NCI-H2107 (cell line): ENCODE measurements at regions not wholly inside any gene's neighbourhood (a gene's known extent, or its start where the extent isn't known, plus 50 kb on each side); places are given as distances from the start of the nearest gene placed in this dataset.

Source experiments
- DNase-seq: peaks from one replicate; lab custom pipeline; 2025; lab: John Stamatoyannopoulos, UW

DNA sequence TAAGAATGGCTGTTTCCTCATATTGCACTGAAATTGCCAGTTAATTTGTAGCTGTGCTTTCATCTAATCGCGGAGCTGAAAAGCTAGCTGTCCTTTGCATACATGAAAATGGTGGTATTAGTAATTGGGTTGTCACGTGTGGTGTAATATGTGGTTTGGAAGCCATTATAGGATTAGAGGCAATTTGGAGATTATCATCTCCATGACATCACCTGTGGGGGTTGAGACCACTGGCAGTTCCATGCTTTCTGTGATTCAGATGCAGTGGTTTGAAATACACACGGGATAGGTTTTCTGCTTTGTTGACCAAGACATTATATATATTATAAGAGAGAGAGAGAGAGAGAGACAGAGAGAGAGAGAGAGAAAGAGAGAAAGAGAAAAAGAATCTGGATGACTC lies 180.8 kb downstream of the RAB11FIP2 start:
- DNase-seq = no peak

DNA sequence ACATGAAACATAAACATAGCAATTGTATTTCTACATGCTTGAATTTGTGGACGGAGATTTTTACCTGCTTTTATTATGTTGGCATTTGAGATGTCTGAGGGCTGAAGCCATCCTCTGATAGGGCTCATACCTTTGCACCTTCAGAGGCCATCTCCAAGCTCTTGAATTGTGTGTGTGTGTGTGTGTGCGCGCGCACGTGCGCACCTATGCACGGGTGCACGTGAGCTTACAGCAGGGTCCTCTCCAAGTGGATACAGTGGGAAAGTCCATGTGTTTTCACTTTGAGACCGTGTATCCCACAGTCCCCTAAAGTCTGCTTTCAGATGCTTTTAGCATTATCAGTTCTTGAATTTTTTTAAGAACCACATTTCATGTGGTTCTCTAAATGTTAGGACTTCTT lies 178.6 kb downstream of the RAB11FIP2 start:
- no peak for DNase-seq

DNA sequence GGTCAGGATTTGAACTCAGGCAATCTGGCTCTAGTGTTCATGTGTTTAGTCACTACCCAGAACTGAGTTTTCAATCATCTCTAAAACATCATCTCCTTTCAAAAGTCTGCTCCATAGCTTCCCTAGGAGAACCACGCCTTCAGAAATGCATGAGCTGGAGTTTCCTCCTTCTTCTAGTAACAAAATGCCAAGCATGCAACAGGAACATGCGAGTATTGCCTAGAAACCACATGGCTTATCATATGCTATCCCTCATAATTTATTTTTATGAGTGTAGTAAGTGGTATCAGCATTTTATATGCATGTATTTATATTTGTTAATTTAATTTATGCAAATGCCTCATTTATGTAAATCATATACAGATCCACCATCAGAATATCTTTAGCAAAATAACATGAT lies 170.9 kb downstream of the RAB11FIP2 start:
- no peak for DNase-seq

DNA sequence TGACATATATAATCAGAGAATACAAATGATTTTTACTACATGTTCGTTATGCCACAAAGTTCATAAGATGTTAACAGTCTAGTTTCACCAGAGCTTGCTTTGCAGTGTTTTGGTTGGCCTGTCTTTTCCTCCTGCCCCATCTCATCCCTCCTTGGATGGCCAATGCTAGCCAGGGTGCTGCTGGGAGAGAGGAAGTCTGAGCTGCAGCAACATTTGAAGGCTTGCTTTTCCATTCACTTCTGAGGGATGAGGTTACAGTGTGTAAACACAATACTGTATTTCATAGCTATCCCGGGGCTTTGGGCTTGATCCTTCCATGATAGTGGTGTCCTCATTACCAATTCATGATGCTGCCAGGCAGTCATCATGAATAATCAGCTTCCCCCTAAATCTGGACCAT lies 170.5 kb downstream of the RAB11FIP2 start:
- no peak for DNase-seq

DNA sequence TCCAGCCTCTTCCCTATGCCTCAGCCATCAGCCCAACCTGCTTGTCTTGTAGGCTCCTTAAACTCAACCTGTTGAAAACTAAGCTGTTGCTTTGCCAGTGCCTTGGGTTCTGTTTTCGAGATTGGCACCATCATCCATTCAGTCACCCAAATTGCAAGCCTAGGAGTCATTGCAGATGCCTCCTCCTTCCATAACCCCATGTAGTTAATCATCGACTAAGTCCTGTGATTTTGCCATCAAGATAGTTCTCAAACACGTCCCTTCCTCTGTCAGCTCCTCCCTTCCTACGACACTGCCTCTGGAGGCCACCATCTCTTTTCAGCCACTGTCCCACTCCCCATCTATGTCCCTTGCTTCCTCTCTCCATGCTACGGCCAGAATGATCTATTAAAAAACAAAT lies 168.1 kb downstream of the RAB11FIP2 start:
- DNase-seq = no peak

DNA sequence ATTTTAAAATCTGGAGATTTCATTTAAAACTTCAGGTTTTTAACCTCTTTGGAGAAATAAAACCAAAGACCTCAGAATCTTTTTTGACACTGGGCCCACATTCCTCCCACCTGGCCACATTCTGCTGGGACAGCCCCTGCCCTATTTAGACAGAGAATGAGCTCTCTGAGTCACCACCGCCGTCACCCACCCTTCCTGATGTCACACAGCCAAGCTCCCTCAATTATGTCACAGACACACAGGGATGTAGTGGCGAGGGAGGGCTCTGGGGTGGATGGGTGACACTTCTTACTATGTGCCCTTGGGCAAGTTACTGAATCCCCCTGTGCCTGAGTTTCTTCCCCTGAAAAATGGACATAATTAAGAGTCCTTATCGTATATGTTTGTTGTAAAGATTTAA lies 162.6 kb downstream of the RAB11FIP2 start:
- DNase-seq = no peak

DNA sequence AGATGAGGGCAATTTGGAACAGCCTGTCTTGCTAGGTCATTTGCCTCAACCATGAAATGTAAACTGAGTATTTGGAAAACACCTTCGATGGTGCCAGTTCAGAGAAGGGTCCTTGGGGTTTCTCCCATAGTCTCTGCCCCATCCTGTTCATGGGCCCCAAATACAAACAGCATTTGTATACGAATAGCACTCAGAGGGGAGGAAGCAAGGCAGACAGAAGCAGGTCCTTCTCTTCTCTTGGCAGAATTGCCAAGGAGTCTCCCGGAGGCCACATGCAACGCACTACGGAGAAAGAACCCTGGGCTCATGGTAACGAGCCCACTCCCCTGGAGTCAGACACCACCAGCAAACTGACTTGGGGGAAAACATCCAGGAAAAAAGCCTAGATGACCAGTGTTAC lies 162.1 kb downstream of the RAB11FIP2 start:
- DNase-seq = no peak

DNA sequence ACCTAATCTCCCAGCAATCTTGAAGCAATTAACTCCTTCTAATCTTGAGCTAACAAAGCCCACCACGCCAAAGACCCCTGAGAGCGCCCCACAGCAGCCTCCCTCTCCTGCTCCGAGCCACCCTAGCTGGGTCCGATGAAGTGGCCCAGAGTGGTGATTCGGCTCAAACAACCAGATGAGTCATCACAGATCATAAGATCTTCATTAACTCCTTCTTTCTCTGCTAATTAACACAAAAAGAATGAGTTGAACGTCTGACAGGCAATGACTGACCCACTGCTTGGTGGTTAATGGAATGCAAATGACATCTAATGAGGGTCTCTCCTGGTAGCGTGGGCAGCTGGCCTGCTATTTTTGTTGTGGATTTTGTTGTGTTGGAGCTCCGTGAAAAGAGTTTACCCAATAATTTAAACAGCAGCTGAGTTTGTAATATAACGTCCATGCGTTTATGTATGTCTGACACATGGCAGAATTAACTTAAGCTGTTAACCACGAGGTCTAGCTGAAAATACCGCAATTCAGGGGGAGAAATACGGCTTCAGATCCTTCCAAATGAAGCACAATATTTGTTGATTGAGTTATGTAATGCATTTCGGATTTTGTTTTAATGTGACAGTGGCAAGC lies 161.4 kb downstream of the RAB11FIP2 start:
- no peak for DNase-seq

DNA sequence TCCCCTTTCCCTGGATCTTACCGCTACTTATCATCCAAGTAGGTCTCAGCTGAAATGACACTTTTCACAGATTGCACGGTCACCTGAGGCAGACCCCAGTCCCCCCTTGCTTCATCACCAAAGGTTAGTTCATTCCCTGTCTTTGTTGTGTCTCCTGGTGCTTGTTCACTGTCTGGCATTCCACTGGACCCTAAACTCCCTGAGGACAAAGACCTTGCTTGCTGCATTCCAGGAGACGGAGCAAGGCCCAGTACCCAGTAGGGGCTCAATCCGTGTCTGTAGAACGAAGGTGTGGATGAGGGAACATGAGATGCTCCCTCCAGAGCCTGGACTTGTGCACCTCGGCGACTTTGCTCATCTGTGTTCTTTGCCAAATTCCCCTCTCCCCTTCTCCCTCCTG lies 160.0 kb downstream of the RAB11FIP2 start:
- DNase-seq = no peak

DNA sequence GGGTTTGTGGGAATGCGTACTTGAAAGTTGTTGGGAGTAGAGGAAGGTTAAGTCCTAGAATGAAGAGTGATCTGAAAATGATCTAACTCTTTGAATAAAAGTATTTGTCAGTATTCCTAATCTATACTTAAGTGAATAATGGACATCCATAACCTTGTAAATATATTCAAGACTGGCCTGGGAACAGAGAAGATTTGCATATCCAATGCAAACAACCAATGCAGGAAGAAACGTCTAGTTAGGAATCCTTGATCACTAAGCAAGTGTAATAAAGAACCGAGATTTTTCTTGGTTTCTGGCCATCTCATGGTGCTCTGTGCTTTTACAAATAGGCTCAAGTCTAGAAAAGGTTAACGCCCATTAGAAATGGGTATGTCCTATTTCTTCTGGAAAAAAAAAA lies 157.1 kb downstream of the RAB11FIP2 start:
- DNase-seq = no peak

DNA sequence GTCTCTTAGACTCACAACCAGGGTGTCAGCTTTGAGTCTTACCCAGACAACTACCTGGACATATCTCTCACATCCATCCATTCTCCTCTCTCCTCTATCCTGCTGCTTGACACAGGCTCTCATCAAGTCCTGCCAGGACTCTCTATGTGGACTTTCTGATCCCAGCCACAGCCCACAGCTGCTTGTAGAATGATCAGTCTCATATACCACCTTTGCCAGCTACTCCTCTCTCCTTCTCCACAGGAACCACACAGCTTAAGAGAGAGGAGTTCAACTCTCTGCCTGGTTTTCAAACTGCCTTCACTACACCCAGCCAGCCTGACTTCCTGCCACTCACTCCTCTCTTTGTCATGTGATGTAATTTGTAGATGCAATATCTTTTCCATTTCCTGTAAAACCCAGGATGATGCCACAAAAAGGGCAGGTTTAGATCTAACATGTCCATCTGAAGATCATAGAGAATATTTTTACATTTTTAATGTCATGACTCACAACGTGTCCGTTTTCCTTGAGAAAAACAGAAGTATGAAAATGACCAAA lies 154.0 kb downstream of the RAB11FIP2 start:
- no peak for DNase-seq

DNA sequence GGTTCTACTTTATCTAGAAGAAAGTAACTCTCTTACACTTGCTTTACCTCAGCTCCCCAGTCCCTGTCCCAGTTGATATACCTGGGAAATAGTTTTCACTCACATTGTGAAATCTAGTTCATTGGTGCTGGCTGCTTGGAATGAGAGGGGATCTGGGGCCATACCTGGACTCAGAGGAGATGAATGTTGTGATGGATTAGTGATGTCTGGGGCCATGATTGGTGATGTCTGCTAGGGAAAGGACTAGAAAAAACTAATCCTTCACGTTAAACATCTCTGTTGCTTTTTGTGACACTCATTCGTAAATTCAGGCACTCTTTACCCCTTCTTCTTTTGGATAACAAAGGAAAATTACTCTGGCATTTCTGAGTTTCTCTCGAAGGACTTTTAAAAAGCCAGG lies 152.4 kb downstream of the RAB11FIP2 start:
- no peak for DNase-seq

DNA sequence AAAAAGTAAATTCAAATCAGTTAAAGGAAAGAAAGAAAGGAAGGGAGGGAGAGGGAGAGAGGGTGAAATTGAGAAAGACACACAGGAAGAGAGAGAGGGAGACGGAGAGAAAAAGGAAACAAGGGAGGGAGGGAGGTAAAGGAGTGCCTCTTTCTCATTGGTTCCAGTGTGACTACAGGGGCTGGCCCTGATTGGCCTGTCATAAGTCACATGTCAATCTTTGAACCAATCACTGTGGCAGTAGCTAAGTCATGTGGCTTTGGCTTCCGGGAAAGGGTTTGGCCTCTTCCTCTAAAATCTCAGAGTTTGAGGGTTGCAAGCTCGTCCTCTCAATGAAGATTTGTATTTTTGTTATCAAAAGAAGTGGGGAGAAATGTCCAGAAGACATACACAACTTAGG lies 150.2 kb downstream of the RAB11FIP2 start:
- DNase-seq = no peak

DNA sequence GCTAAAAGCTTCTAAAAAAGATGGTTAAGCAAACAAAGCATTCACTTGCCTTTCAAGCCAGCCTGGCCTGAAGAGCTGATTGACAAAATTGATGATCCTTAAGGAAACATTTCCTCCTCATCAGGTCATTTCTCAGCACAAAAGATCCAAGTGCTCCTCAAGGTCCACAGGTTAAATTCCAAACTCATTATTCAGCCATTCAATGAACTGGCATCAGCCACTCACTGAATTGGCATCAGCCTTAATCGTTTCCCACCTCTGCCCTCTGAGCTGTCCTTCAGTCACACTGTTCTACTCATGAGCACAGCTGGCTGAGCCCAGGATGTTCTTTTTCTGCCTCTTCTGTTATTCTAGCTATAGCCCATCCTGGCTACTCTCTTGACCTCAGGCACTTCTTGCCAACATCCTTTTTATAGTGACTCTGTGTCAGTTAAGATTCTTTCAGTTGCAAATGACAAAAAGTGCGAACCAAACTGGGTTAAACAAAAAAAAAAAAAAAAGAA lies 147.5 kb downstream of the RAB11FIP2 start:
- no peak for DNase-seq

DNA sequence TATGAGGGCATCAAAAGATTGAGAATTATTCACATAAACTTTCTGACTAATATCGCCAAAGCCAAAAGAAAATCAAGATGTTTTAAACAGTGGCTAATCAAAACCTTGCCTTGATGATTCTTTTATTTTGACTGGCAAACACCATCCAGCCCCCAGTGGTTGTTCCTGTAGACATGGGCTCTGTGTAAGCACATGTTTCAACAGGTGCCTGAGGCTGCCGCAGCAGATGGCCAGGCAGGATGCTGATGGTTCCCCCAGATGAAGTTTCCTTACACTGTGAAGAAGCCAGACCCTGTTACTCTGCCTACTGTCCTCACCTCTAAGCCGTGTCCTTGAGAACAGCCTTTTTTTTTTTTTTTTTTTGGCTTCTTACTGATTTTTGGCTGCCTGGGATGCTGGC lies 146.5 kb downstream of the RAB11FIP2 start:
- no peak for DNase-seq

DNA sequence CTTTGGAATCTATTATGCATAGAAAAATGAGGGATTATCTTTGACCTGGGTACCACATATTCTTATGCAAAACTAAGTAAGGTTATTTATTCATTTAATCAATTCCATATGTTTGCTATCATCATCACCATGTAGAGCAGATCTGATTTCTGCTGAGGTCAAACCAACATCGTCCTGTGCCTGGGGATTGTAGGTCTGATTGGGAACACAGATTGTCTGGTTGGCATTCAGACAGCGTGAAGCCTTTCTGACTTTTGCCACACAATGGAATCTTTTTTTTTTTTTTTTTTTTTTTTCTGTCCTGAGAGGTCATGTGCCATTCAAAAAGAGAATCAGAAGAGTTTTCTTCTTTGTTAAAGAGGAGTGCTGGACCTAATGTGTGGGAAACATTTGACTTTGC lies 142.9 kb downstream of the RAB11FIP2 start:
- DNase-seq = no peak

DNA sequence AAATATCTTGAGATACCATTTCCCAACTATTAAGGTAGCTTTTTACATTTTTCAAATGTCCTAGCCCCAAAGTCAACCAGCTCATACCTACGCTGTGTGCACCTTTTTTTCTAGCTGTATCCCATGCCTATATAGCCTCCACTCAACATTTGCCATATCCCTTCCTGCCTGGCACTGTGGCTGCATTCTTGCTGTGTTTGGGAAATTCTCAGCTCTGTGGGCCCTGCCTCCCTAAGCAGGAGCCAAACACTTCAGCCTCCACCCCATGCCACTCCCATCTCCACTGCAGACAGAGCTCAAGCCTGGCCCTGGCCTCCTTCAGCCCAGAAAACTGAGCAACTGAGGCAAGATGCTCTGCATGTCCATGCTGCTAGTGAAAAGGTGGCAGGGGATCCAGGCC lies 141.3 kb downstream of the RAB11FIP2 start:
- DNase-seq = no peak

DNA sequence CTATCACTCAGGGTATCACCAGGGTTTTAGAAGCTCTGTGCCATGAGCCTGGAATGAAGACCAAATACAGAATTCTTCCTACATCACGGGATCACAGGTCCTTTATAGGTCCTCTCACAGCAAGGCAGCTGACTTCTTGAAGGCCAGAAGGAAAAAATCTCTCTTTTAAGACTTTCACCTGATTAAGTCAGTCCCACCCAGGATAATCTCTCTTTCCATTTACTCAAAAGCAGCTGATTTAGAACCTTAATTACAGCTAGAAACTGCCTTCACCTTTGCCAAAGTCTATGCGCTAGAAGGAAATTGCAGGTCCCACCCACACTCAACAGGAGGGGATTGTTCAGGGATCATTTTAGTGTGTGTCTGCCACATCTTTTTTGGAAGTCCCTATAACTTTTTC lies 135.1 kb downstream of the RAB11FIP2 start:
- no peak for DNase-seq

DNA sequence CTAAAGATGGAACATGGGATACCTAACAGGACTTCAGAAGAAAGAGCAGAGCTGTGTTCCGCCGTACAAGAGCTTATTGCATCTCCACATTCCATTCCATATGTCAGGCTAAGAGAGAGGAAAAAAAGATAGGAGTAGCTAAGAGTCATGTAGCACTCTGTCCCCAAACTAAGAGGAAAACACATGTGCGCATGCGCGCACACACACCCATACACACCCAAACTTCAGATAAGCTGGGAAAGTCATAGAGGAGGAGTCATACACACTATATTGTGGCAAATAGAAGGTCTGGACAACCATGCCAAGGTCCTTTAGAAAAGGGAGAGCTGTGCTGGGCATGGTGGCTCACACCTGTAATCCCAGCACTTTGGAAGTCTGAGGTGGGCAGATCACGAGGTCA lies 132.4 kb downstream of the RAB11FIP2 start:
- DNase-seq = no peak

DNA sequence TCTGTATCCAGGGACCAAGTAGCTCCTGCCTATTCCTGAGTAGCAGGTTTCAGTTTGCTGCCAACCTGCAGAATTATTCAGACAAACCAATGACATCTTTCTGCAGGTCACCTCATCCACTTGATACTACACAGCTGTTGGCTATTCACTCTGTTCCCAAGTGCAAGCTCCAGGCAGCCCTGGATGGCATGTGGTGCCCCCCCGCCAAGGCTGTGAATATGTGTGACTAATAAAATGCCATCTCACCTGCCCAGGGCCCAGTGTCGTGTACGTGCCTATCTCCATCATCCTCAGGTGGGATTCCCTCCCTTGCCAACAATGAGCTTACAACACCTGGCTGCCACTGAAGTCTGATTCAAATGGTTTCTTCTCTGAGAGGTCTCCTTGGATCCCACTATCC lies 125.8 kb downstream of the RAB11FIP2 start:
- no peak for DNase-seq

DNA sequence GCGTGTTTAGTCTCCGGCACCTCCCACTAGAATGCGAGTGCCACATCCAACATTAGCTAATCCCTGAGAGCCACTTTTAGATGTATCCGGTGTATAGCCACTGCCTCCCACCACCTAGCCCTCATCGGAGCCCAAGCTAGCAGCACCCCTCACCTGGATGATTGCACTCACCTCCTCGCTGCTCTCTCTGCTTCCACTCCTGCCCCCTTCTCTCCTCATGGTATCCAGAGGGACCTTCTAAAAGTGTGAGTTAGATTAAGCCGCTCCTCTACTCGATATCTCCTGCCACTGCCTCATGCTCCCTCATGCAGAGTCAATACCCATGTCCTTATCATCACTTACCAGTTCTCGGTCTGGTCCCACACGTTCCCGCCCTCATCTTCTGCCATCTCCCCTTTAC lies 125.3 kb downstream of the RAB11FIP2 start:
- no peak for DNase-seq

DNA sequence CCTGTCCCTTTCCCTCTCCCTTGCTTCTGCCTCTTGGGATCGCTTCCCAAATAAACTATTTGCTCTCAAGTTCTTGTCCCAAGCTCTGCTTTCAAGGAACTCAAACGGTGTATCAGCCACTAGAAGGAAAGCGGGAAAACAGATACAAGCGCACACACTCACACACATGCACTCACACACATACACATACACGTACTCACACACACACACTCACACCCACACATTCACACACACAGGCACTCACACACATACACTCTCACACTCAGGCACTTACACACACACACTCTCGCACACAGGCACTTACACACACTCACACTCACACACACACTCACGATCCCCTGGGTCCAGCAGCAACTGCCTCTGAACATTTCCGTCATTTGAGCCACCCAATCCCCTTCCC lies 121.9 kb downstream of the RAB11FIP2 start:
- DNase-seq = no peak

DNA sequence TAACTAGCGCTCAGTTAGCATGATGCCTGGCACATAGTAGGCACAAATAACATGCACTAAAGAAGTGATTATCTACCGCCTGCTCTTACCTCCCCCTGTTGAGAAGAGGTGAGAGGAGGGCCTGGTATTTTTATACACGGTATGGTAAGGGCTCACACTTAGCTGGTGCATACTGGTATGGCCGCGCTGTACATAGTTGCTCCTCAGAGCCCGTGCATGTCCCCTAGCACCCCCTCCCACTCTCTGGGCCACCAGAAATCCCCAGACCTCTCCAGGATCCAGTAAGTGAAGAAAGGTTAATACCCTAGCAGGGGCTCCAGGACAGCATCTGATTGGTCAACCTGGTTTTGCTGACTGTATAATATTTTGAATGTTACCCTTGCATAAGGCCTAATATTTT lies 121.4 kb downstream of the RAB11FIP2 start:
- DNase-seq = no peak

DNA sequence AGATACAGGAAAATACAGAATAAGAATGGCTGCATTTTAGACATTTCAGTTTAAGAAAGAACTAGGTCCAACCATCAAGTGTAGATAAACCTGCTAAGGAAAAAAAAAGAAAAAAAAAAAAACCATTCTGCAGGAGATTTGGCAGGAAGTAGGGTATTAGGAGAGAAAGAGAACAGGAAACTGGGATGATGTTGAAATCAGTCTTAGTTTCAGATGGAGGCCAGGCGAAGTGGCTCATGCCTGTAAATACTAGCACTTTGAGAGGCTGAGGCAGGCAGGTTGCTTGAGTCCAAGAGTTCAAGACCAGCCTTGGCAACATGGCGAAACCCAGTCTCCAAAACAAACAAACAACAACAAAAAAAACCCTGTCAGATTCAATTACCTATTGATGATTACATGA lies 120.2 kb downstream of the RAB11FIP2 start:
- DNase-seq = no peak
